Stimulated activated CD4-positive, alpha-beta T cell treated with anti-CD3 and anti-CD28 coated beads, Interleukin-2, amount 100 ng/mL, for 4 hours (primary cell): ENCODE measurements at regions not wholly inside any gene's neighbourhood (a gene's known extent, or its start where the extent isn't known, plus 50 kb on each side); places are given as distances from the start of the nearest gene placed in this dataset.
"Not testable (repeated sequence)": the region's sequence is repeated elsewhere in the genome, so short reads cannot be mapped to it uniquely, and the experiment has no call there.

Source experiments
- DNase-seq: peaks from one replicate; pipeline ENCODE4 v3.0.0-alpha.2; 2020; ENCODE audit warnings: low read depth

DNA sequence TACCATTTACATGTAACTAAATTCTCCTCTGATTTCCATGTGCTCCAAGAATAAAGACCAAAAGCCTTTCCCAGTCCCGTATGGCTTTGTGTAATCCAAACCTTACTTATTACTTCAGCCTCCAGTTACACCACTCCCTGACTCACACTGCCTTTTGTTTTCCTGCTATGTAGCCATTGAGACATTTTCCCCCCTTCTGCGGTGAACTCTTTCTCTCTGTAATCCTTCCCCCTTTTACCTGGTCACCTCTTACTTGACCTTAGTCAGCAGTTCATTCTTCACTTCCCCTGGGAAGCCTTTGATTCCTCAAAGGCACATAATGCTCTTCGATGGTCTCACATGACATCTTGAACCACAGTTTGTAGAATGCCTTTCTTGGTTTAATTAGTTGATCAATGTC, 256.0 kb upstream of the FANCL start:
- no peak for DNase-seq

DNA sequence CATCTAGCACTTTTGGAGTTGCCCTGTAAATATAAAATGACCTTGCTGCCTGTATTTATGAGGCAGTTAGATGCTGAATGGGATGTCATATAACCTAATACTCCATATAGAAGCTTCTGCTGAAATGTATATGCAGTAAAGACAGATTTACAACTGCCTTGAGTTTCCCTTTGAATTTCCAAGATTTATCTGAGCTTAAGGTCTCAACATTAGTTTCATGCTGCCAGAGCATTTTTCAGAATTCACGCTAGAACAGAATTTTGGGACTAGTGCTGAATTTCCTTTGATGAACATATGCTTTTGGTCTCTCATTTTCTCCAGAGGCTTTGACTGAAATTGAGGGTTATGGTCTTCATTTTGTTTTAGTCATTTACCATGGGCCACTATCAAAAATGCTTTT, 254.7 kb upstream of the FANCL start:
- DNase-seq: no peak

DNA sequence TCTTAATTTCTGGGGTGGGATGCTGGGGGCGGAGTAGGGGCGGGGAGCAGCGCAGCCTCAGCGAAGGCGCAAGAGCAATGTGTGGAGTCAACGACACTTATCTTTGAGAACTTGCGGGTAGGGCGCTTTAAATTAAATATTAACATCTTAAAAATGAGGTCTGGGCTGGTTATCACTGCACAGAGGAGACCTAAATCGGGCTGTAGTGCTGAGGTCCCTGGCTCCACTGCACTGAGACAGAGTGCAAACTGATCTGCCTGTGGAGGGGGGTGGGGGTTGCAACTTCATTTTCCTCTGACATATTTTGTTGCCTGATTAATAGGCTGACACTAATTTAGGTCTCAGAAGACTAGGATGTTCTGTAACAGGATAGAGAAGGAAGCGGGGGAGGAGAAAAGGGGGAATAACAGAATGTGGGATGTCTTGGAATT, 253.0 kb upstream of the FANCL start:
- DNase-seq: no peak

DNA sequence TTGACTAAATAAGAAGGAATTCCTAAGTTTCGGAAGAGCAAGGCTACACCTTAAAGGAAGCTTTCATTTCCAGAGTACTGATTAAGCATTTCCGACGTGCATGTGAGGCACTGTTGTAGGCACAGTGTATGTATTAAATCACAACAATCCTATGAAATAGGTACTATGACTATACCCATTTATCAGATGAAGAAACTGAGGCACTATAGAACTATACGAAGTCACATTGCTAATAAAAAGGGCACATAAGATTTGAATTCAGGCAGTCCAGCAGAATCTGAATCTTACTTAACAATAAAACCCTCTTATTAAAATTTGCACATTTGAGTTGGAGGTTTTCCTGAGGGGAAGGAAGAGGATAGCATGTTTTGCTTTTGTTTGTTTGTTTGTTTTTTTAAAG, 243.5 kb upstream of the FANCL start:
- DNase-seq: no peak

DNA sequence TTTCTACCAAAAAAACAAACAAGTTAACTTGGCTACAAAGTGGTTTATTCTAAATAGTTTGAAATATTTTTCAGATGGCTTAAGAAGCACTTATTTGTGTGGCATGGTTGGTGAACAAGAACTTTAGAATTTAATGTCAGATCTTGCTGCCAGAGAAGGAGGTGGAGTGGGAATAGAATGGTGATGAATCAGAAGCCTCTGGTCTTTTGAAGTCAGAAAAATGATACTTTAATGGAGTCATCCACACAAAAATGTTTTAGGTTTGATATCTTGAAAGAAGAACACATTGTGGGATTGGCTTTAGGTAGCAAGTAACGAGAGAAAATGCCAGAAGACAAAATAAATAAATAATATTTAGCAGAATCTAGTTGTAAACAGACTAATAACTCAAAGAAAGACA, 243.1 kb upstream of the FANCL start:
- no peak for DNase-seq

DNA sequence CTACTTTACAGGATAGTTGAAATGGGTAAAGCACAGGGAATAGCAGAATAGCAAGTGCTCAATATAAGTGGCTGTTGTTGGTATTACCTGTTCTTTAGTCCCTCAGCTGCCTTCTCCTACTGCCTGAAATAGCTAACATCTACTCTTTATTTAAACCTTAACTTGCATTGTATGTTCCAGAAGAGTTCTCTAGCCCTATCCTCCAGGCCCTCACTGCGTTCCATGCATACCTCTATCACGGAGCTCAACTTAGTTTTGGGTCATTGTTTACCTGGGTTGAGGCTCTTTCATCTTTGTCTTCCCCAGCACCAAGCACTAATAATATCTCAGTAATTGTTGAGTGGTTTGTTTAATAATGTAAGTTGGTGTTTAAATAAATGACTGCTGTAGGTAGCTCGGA, 242.2 kb upstream of the FANCL start:
- DNase-seq: no peak

GRCh38 chr2:58481670-58482069, 240.5 kb upstream of the FANCL start:
- DNase-seq: no peak

- no peak for DNase-seq
Measured at GRCh38 chr2:58480141-58480540, 239.0 kb upstream of the FANCL start.

GRCh38 chr2:58479535-58480140, 238.5 kb upstream of the FANCL start:
- DNase-seq: no peak

- DNase-seq: no peak
Measured at GRCh38 chr2:58476556-58476955, 235.4 kb upstream of the FANCL start.

- DNase-seq: no peak
Measured at GRCh38 chr2:58475756-58476155, 234.6 kb upstream of the FANCL start.

DNA sequence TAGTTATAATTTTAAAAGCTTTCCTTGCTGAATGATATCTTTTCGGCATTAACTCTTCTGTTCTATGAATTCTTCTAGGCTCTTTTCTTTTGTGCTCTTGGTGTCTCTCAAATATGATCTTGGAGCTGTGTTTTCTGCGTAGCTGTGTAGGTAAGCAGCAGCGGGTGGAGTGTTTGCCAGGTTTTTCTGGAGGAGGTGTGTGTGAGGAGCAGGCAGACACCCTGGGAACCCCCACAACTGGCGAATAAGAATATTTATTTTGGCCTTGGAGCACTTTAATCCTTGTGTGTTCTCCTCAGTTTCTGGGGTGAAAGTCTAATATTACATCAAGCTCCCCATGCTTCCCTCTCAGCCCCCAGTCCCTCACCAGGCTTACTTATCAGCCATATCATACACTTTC, 232.0 kb upstream of the FANCL start:
- DNase-seq: no peak

DNA sequence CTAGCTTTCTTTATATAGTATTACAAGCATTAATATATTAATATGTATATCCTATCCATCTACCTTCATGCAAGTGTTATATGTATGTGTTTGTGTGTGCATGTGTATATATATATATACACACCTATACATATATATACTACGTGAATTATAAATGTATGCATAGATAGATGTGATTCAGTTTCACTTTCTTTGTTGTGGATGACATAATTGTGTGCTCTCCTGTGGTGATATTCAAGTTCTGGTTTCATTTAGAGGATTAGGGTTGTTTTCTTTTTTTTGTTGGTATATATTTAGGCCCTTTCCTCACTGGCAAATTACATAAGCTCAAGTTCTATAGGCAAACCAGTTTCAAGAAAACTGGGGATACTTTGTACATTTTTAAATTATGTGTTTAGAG, 225.7 kb upstream of the FANCL start:
- no peak for DNase-seq

DNA sequence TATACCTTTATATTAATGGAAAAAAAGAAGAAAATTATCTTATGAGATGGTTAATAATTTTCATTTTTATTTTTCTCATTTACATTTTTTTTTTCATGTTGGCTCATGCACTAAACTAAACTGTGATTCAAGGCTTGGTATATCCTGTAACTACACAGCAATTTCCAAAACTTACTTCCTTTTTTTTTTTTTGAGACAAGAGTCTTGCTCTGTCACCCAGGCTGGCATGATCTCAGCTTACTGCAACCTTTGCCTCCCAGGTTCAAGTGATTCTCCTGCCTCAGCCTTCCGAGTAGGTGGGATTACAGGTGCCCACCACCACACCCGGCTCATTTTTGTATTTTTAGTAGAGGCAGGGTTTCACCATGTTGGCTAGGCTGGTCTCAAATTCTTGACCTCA, 224.9 kb upstream of the FANCL start:
- not testable (repeated sequence) for DNase-seq

GRCh38 chr2:58460670-58461069, 219.5 kb upstream of the FANCL start:
- DNase-seq: no peak

DNA sequence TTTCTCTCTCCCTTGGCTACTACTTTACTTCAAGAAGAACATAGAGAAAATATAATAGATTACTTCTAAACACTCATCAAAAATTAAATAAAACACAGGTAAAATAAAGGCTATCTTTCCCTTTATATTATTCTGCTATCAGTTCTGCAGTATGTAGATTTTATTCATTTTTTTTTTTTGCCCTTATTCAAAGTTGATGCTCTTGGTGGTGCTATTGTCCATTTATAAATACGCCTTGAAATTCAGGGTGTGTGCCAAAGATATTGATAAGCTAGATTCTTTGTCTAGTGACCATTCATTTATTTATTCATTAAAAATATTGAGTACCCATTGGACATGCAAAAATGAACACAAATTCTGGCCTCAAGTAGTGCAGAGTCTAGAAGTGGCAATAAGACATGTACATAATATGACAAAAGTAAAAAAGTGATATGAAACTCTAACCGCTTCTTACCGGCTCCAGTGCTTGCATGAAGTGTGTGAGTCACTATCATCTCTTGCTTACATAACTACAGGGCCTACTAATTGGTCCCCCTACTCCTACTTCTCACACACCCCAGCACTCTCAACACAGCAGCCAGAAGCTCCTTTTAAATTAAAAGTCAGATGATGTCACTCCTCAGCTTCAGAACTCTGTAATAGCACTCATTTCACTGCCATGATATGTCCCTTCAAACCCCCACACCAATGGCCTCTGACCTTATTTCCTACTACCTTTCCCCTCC, 208.3 kb upstream of the FANCL start:
- DNase-seq: no peak

- no peak for DNase-seq
Measured at GRCh38 chr2:58448845-58449244, 207.7 kb upstream of the FANCL start.

- no peak for DNase-seq
Measured at GRCh38 chr2:58448065-58448507, 207.0 kb upstream of the FANCL start.

- DNase-seq: no peak
Measured at GRCh38 chr2:58447586-58447985, 206.5 kb upstream of the FANCL start.

GRCh38 chr2:58441643-58442042, 200.5 kb upstream of the FANCL start:
- DNase-seq: no peak

DNA sequence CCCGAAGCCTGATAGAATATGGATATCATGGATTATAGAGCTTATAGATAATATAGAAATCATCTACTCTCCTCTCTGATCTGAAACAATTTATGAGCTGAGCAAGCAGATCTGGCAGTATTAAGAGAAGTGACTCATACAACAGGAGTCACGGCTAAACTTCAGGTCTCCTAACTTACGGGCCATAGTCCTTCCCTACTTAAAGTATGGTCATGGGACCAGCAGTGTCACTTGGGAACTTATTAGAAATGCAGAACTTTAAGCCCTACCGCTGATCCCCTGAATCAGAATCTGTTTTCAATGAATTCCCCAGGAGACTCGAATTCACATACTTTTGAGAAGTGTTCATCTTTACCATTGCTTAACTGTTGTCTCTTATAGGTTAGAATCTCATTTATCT, 195.7 kb upstream of the FANCL start:
- DNase-seq: no peak

DNA sequence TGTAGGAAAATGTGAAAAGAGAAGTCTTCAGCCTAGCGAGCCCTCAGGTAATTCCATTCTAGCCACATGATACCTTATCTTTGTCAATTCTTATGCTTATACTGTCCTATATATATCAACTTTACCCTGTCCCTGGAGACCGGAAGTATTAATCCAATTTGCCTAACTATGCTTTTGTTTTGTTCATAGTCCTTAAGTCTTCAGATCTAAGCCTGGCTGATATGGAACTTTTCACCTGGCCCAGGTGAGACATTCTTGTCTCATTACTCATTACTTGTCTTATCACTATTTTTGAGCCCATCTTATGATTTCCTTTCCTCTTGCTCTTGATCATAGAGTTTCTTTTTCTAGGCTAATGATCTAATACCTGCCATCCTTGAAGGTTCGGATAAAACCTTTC, 194.1 kb upstream of the FANCL start:
- DNase-seq: no peak

DNA sequence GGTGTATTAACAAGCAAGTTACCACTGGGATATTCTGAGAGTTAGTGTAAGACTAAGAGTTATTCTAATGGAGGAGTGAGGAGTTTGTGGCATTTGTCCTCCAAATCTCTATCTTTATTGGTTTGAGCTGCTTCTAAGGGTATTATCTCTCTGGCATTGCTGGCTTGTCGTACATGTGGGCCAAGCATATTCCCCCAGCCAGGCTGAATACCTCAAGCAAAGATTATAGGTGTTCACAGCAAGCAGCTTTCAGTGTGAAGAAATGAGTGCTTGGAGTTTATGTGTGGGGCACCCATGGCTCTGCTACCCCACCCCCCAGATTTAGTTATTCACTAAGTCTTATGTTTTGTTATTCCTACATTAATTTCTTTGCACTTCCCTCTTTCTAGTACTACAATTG, 193.6 kb upstream of the FANCL start:
- no peak for DNase-seq
